MM.1S (cell line): ENCODE measurements at regions not wholly inside any gene's neighbourhood (a gene's known extent, or its start where the extent isn't known, plus 50 kb on each side); places are given as distances from the start of the nearest gene placed in this dataset.

ENCODE experiments used
- DNase-seq: peaks from one replicate; pipeline ENCODE4 v3.0.0-alpha.2; 2015
- H2AFZ ChIP-seq: fragments of 300-600 bp; sonication (generic); 2 replicates; pipeline ENCODE4 v1.6.0; 2016; ENCODE audit warnings: antibody characterized with exemption, low read length
- H3F3A ChIP-seq: fragments of 300-600 bp; sonication (generic); 2 replicates; pipeline ENCODE4 v1.6.1; 2016; ENCODE audit warnings: mild to moderate bottlenecking, antibody characterized with exemption, low read length, moderate library complexity, mixed read lengths; ENCODE audit not compliant: insufficient read depth
- H3K27ac ChIP-seq: fragments of 300-600 bp; sonication (generic); 2 replicates; pipeline ENCODE4 v1.5.1; 2016; ENCODE audit warnings: mild to moderate bottlenecking, low read length
- H3K27me3 ChIP-seq: fragments of 300-600 bp; sonication (generic); replicated peaks from 2 replicates; pipeline ENCODE4 v1.6.0; 2016; ENCODE audit warnings: low read length; ENCODE audit not compliant: insufficient read depth
- H3K36me3 ChIP-seq: fragments of 300-600 bp; sonication (generic); replicated peaks from 2 replicates; pipeline ENCODE4 v1.6.1; 2016; ENCODE audit warnings: mild to moderate bottlenecking, low read length, mixed read lengths; ENCODE audit not compliant: insufficient read depth
- H3K4me1 ChIP-seq: fragments of 300-600 bp; sonication (generic); 2 replicates; pipeline ENCODE4 v1.6.1; 2016; ENCODE audit warnings: low read length, mixed read lengths
- H3K4me2 ChIP-seq: fragments of 300-600 bp; sonication (generic); 2 replicates; pipeline ENCODE4 v1.6.0; 2016; ENCODE audit warnings: low read depth, low read length
- H3K4me3 ChIP-seq: fragments of 300-600 bp; sonication (generic); 2 replicates; pipeline ENCODE4 v1.5.1; 2016; ENCODE audit warnings: low read length, mixed read lengths
- H3K79me2 ChIP-seq: fragments of 300-600 bp; sonication (generic); 2 replicates; pipeline ENCODE4 v1.6.1; 2016; ENCODE audit warnings: mixed run types, low read length, mixed read lengths
- H3K9ac ChIP-seq: fragments of 300-600 bp; sonication (generic); 2 replicates; pipeline ENCODE4 v1.6.1; 2016; ENCODE audit warnings: low read length, mixed read lengths
- H3K9me2 ChIP-seq: fragments of 300-600 bp; sonication (generic); replicated peaks from 2 replicates; pipeline ENCODE4 v1.6.1; 2016; ENCODE audit warnings: mild to moderate bottlenecking, low read length, mixed read lengths; ENCODE audit not compliant: insufficient read depth
- H3K9me3 ChIP-seq: fragments of 300-600 bp; sonication (generic); replicated peaks from 2 replicates; pipeline ENCODE4 v1.6.1; 2016; ENCODE audit warnings: mild to moderate bottlenecking, low read length, mixed read lengths; ENCODE audit not compliant: insufficient read depth
- H4K20me1 ChIP-seq: fragments of 300-600 bp; sonication (generic); 2 replicates; pipeline ENCODE4 v1.6.1; 2016; ENCODE audit warnings: mild to moderate bottlenecking, low read length, moderate library complexity, mixed read lengths; ENCODE audit not compliant: insufficient read depth
- EZH2 ChIP-seq: fragments of 300-600 bp; sonication (generic); optimal IDR thresholded peaks from 2 replicates; pipeline ENCODE3; 2017; ENCODE audit warnings: low read depth, mild to moderate bottlenecking, antibody characterized with exemption, low read length, mixed read lengths
- EZH2phosphoT487 ChIP-seq: fragments of 300-600 bp; sonication (generic); IDR thresholded peaks from 2 replicates; pipeline ENCODE4 v1.6.1; 2018; ENCODE audit warnings: antibody characterized with exemption, low read length
- TF ChIP-seq, protein P1 (sequence below): fragments of 300-600 bp; sonication (generic); IDR thresholded peaks from 2 replicates; pipeline ENCODE4 v1.5.1; 2016; ENCODE audit warnings: antibody characterized with exemption, low read length, mixed read lengths

- no peak overlapping the region for H3K9ac ChIP-seq
- no peak for DNase-seq
Observed at GRCh38 chr4:147361726-147362125, 119.2 kb upstream of the EDNRA start.

DNA sequence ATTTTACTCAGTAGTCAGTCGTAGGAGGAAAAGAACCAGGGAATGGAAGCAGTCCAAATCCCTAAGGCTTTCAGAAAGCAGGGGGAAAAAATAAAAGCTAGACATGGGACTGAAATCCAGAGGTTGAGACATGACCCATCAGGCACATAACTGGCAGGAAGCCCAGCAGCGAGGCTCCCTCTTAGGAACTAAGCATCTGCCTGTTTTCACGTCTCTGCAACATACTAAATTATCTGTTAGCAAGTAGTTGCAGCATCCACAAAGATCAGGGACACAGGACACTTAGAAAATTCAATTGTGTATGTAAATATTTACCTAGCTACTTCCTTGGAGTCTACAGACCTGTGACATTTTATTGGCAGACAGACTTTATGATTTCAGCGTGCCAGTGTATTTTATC, 118.0 kb upstream of the EDNRA start:
- H3K4me3 ChIP-seq, result no peak overlapping the region
- no peak overlapping the region for H3K4me2 ChIP-seq
- no peaks in the 10 kb centered on the region for H3K9me2 ChIP-seq
- no peaks in the 10 kb centered on the region for H4K20me1 ChIP-seq
- no peaks in the 10 kb centered on the region for H3K36me3 ChIP-seq
- no peaks in the 10 kb centered on the region for H3K9me3 ChIP-seq
- no peaks in the 10 kb centered on the region for H3K27me3 ChIP-seq
- no peaks in the 10 kb centered on the region for H3F3A ChIP-seq
- no peaks in the 10 kb centered on the region for H3K4me1 ChIP-seq
- TF ChIP-seq EZH2phosphoT487, result no peak
- H2AFZ ChIP-seq, result no peak overlapping the region
- DNase-seq, result no peak
- no peak overlapping the region for H3K27ac ChIP-seq
- H3K79me2 ChIP-seq, result no peaks in the 10 kb centered on the region
- no peak overlapping the region for H3K9ac ChIP-seq

More at GRCh38 chr4:147361726-147362125, 119.2 kb upstream of the EDNRA start:
- Histone ChIP-seq H3K9me2 (no peaks in the 10 kb centered on the region), H3K27me3 (no peaks in the 10 kb centered on the region), H3K27ac (no peak overlapping the region), H4K20me1 (no peaks in the 10 kb centered on the region), H3K4me2 (no peak overlapping the region), H3K4me1 (no peaks in the 10 kb centered on the region), H3F3A (no peaks in the 10 kb centered on the region), H3K4me3 (no peak overlapping the region), H3K9me3 (no peaks in the 10 kb centered on the region), H3K79me2 (no peaks in the 10 kb centered on the region), H2AFZ (no peak overlapping the region), H3K36me3 (no peaks in the 10 kb centered on the region)
- TF ChIP-seq, protein P1, sequence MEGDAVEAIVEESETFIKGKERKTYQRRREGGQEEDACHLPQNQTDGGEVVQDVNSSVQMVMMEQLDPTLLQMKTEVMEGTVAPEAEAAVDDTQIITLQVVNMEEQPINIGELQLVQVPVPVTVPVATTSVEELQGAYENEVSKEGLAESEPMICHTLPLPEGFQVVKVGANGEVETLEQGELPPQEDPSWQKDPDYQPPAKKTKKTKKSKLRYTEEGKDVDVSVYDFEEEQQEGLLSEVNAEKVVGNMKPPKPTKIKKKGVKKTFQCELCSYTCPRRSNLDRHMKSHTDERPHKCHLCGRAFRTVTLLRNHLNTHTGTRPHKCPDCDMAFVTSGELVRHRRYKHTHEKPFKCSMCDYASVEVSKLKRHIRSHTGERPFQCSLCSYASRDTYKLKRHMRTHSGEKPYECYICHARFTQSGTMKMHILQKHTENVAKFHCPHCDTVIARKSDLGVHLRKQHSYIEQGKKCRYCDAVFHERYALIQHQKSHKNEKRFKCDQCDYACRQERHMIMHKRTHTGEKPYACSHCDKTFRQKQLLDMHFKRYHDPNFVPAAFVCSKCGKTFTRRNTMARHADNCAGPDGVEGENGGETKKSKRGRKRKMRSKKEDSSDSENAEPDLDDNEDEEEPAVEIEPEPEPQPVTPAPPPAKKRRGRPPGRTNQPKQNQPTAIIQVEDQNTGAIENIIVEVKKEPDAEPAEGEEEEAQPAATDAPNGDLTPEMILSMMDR, result no peak

- no peak overlapping the region for H3K4me3 ChIP-seq
- H3K4me2 ChIP-seq, result no peak overlapping the region
- no peaks in the 10 kb centered on the region for H3K36me3 ChIP-seq
- no peak overlapping the region for H3K9ac ChIP-seq
- no peaks in the 10 kb centered on the region for H3K9me2 ChIP-seq
- H3K79me2 ChIP-seq, result no peaks in the 10 kb centered on the region
- H3K9me3 ChIP-seq, result no peaks in the 10 kb centered on the region
- no peak overlapping the region for H3K27ac ChIP-seq
- TF ChIP-seq, protein P1, result no peak
- TF ChIP-seq EZH2, result no peak
- TF ChIP-seq EZH2phosphoT487, result no peak
- H2AFZ ChIP-seq, result no peak overlapping the region
- H3K27me3 ChIP-seq, result no peaks in the 10 kb centered on the region
- no peaks in the 10 kb centered on the region for H3K4me1 ChIP-seq
- no peaks in the 10 kb centered on the region for H4K20me1 ChIP-seq
- no peak for DNase-seq
- H3F3A ChIP-seq, result no peaks in the 10 kb centered on the region
Observed at GRCh38 chr4:147363514-147363913, 117.4 kb upstream of the EDNRA start.

DNA sequence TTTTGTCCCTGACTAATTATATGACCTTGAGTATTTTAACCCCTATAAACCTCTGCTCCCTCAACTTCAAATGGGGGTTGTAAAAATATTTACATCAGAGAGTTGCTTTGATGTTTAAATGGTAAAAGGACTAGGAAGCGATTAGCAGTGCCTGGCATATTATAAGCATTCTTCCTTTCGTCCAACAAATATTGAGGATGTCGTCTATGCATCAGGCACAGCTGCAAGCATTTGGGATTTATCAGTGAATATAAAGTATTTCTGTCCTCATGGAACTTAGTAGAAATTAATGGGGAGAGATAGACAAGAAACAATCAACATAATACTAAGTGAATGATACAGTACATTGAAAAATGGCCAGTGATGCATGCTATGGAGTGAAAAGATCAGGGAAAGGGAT, 115.5 kb upstream of the EDNRA start:
- no peak overlapping the region for H3K9ac ChIP-seq
- H3K9me3 ChIP-seq, result no peaks in the 10 kb centered on the region
- H2AFZ ChIP-seq, result no peak overlapping the region
- H3K4me1 ChIP-seq, result no peaks in the 10 kb centered on the region
- H3K27me3 ChIP-seq, result no peaks in the 10 kb centered on the region
- no peak for DNase-seq
- no peaks in the 10 kb centered on the region for H3K36me3 ChIP-seq
- H3F3A ChIP-seq, result no peaks in the 10 kb centered on the region
- no peaks in the 10 kb centered on the region for H4K20me1 ChIP-seq
- H3K4me3 ChIP-seq, result no peak overlapping the region
- no peak overlapping the region for H3K4me2 ChIP-seq
- no peaks in the 10 kb centered on the region for H3K9me2 ChIP-seq
- TF ChIP-seq, protein P1, result no peak
- no peak for TF ChIP-seq EZH2
- TF ChIP-seq EZH2phosphoT487, result no peak
- H3K27ac ChIP-seq, result no peak overlapping the region
- H3K79me2 ChIP-seq, result no peaks in the 10 kb centered on the region
